Activated CD4-positive, CD25-positive, alpha-beta regulatory T cell treated with anti-CD3 and anti-CD28 coated beads, Interleukin-2, amount 50 U/mL, for 72 hours (primary cell): ENCODE measurements at regions not wholly inside any gene's neighbourhood (a gene's known extent, or its start where the extent isn't known, plus 50 kb on each side); places are given as distances from the start of the nearest gene placed in this dataset.

Source experiments
- DNase-seq: peaks from one replicate; pipeline ENCODE4 v3.0.0; 2021

GRCh38 chr4:104901961-104902605 lies 244.6 kb upstream of the TET2 start:
- no peak for DNase-seq

GRCh38 chr4:104905065-104905464 lies 241.6 kb upstream of the TET2 start:
- no peak for DNase-seq

GRCh38 chr4:104905546-104905945 lies 241.1 kb upstream of the TET2 start:
- DNase-seq: no peak

- no peak for DNase-seq
Measured at GRCh38 chr4:104906276-104906675, 240.4 kb upstream of the TET2 start.

GRCh38 chr4:104907074-104907649 lies 239.5 kb upstream of the TET2 start:
- no peak for DNase-seq

- DNase-seq: no peak
Measured at GRCh38 chr4:104907991-104908390, 238.7 kb upstream of the TET2 start.

GRCh38 chr4:104909376-104909775 lies 237.3 kb upstream of the TET2 start:
- DNase-seq: no peak

GRCh38 chr4:104912518-104912917 lies 234.2 kb upstream of the TET2 start:
- no peak for DNase-seq

GRCh38 chr4:104915373-104915772 lies 231.3 kb upstream of the TET2 start:
- DNase-seq: no peak

GRCh38 chr4:104915864-104916263 lies 230.8 kb upstream of the TET2 start:
- DNase-seq: no peak

- no peak for DNase-seq
Measured at GRCh38 chr4:104919406-104919805, 227.3 kb upstream of the TET2 start.

GRCh38 chr4:104930298-104930697 lies 216.4 kb upstream of the TET2 start:
- no peak for DNase-seq

GRCh38 chr4:104930745-104931736 lies 215.6 kb upstream of the TET2 start:
- DNase-seq: peak; percentile 32

- no peak for DNase-seq
Measured at GRCh38 chr4:104938624-104939023, 208.1 kb upstream of the TET2 start.

- DNase-seq: no peak
Measured at GRCh38 chr4:104940927-104941326, 205.7 kb upstream of the TET2 start.

- no peak for DNase-seq
Measured at GRCh38 chr4:104941661-104942062, 205.0 kb upstream of the TET2 start.

GRCh38 chr4:104942990-104943743 lies 203.5 kb upstream of the TET2 start:
- DNase-seq: no peak

- no peak for DNase-seq
Measured at GRCh38 chr4:104944596-104944995, 202.1 kb upstream of the TET2 start.

GRCh38 chr4:104964410-104965175 lies 182.1 kb upstream of the TET2 start:
- no peak for DNase-seq

- no peak for DNase-seq
Measured at GRCh38 chr4:104966349-104967033, 180.2 kb upstream of the TET2 start.

- DNase-seq: no peak
Measured at GRCh38 chr4:104967034-104967401, 179.7 kb upstream of the TET2 start.
